Embryonic facial prominence (tissue), 1 donor: ENCODE measurements at regions not wholly inside any gene's neighbourhood (a gene's known extent, or its start where the extent isn't known, plus 50 kb on each side); places are given as distances from the start of the nearest gene placed in this dataset.
"Not testable (repeated sequence)": the region's sequence is repeated elsewhere in the genome, so short reads cannot be mapped to it uniquely, and the experiment has no call there.

Source experiments
- DNase-seq: peaks from one replicate; pipeline ENCODE4 v3.0.0-alpha.2; 2016; ENCODE audit errors: extremely low spot score

DNA sequence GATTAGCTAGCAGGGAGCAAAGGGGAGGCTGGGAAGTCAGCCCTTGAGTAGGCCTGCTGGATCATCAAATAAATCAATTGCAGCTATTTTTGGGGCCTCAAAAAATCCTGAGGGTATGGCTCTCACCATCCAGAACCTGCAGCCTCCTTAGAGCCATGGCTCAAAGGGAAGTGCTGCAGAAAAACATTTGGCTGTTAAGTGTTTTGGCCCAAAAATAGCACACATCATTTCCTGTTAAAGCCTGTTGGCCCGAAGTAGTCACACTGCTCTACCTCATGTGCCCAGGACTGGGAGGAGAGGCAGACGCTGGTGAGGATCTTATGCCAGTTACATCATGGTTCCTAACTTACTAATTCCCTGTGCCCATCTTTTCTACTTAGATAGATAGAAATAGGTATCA lies 176.8 kb upstream of the PLGLB1 start:
- DNase-seq: not testable (repeated sequence)

GRCh38 chr2:87199228-87199627 lies 177.6 kb upstream of the PLGLB1 start:
- not testable (repeated sequence) for DNase-seq

DNA sequence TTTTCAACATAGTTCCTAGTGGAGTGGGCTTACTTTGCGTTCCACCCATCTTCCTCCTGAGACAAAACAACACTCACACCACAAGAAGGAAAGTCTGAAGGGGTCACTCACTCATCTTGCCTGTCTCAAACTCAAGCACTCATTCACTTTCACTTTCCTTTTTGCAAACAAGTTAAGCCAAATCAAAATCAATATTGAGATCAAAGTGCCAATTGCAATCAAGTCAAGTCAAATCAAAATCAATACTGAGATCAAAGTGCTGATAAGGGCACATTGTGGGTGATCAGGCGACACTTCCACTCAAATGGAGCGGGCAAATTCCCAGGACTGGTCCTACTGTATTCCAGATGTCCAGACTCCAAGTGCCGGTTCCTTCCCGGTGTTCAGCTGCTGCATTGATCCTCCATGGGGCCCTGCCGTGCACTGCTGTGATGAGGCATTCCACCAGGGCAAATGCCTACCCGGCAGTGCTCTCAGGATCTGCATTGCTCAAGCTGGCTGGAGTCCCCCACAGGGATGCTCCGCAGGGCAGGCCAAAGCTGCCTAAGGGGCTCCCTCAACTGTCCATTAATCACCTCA lies 183.0 kb upstream of the PLGLB1 start:
- DNase-seq: not testable (repeated sequence)

GRCh38 chr2:87212938-87213337 lies 191.3 kb upstream of the PLGLB1 start:
- not testable (repeated sequence) for DNase-seq

DNA sequence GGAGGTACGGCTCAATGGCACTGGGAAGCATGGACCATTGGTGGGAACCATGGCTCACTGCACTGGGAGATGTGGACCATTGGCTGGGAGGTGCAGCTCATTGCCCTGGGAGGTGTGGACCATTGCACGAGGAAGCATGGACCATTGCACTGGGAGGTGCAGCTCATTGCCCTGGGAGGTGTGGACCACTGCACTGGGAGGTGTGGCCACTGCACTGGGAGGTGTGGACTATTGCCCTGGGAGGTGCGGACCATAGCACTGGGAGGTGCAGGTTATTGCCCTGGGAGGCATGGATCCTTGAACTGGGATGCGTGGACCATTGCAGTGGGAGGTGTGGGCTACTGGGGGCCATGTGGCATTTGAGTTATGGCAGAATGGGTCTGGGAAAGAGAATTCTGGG lies 195.4 kb upstream of the PLGLB1 start:
- not testable (repeated sequence) for DNase-seq

GRCh38 chr2:87217741-87218410 lies 196.2 kb upstream of the PLGLB1 start:
- not testable (repeated sequence) for DNase-seq

DNA sequence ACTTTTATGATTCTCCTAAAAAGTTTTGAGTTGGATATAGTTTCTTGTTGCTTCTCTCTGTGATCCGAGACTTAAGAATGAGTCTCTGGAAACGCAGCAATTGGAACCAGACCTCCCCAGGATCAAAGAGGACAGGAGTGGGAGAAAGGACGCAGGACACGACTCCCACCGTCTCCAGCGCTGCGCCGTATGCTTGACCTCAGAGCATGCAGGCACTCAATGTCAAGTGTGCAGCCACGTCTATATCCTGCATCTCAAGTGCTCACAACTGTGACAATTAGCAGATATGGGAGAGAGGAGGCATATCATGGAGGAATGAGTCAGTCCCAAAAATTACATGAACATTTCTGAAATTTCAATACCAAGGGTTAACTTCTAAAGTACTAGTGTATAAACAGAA lies 199.0 kb upstream of the PLGLB1 start:
- DNase-seq: not testable (repeated sequence)

GRCh38 chr2:87222131-87222530 lies 200.5 kb upstream of the PLGLB1 start:
- not testable (repeated sequence) for DNase-seq

- DNase-seq: not testable (repeated sequence)
These were observed 202.2 kb upstream of the PLGLB1 start for GRCh38 chr2:87223873-87224272.

DNA sequence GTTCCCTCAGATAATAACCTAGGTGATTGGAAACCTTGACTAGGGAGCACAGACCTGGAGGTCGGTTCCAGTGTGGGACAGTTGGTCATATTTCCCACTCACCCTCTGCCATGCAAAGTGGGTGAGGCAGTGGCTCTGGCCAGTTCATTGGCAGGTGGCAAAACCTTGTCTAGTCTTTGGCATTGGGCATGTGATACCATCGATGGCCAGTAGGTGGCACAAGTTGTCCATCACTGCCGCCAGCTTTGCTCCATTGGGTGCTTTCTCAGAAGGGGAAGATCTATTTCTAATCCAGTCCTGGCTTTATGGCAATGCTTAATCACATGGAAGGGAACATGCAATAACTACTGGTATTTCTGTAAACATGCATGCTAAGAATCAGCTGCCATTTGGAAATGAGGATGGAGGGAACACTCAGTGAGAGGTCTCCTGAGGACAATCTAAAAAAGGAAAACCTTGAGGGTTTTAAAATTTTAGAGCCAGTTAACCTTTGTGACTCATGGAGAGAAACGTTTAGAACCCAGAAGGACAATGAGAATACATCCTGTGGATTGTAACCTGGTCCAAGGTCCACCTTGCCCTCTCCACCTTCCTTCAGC lies 207.5 kb upstream of the PLGLB1 start:
- DNase-seq: not testable (repeated sequence)

GRCh38 chr2:87229964-87230363 lies 208.3 kb upstream of the PLGLB1 start:
- not testable (repeated sequence) for DNase-seq

- DNase-seq: not testable (repeated sequence)
These were observed 213.8 kb upstream of the PLGLB1 start for GRCh38 chr2:87235333-87235981.

DNA sequence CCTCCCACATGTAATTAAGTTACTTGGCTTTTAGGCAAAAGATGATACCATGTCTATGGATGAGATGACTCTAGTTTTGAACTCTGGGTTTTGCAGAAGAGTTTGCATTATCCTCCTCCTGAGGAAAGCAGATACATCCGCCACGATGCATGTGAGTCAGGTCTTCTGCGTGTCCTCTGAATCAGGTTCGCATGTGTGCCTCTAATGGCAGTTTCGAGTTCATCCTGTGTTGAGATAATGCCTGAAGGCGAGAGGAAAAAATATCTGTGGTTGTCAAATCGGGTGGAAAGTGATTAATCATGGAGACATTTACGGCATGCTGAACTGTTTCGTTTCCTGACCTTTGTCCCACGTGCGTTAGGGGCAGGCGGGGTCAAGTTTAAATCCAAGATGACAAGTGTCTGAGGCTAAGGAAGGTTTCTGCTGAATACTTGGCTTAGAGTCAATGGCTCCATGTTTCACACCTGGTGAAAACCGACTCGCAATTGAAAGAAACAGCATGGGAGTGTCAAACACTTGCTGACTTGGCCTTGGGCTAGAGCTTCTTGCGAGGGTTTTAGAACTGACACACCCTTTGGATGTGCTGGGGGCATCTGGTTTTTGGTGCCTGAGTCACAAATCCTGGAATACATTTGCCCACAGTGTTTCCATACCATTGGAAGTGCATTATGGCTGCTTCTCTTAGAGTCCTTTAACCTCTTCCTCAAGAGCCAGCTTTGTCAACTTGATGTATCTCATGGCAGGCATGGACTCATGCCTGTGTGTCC lies 216.1 kb upstream of the PLGLB1 start:
- DNase-seq: not testable (repeated sequence)

GRCh38 chr2:87239558-87240215 lies 218.0 kb upstream of the PLGLB1 start:
- DNase-seq: not testable (repeated sequence)

DNA sequence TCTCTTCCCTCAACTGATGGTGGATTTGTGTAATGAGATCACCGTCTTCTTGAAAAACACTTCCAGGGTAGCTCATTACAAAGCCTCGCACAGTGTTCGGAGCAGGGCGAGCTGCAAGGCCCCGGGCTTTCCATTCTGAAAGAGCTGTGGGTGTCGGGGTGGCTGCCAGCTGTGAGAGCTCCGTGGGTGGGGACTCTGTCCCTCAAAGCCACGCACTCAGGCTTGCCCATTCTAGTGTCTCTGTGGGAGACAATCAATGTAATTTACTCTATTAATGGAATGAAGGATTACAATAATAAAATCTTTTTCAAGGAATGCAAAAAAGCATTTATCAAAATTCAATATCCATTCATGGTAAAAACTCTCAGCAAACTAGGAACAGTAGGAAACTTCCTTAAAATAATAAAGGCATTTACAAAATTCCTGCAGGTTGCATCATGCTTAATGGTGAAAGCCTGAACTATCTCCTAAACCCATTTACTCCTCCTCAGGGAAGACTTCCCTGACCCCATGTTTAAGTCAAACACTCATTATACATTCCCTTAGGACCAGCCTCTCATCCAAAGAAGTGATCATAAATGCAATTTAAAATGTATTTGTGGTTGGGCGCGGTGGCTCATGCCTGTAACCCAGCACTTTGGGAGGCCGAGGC lies 224.5 kb upstream of the PLGLB1 start:
- not testable (repeated sequence) for DNase-seq

- DNase-seq: not testable (repeated sequence)
These were observed 230.4 kb upstream of the PLGLB1 start for GRCh38 chr2:87252046-87252445.

- DNase-seq: not testable (repeated sequence)
These were observed 232.9 kb upstream of the PLGLB1 start for GRCh38 chr2:87254562-87254961.

DNA sequence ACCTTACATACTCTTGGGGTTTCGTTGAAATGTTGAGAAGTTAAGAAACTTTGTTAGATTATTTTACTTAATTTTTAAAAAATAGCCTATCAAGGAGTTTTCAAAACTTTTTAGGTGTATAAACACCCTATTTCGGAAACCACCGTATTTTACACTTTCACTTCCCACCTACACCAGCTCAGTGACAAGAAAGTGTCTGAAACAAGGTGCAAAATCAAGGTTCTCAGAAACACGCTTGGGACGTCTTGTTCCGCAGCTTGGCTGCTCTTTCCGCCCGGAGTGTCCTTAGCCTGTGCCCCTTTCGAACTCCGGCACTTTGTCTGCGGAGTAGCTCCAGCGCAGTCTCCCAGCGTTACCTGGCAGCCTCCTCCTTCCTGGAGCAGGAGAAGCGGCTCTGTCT lies 233.8 kb upstream of the PLGLB1 start:
- not testable (repeated sequence) for DNase-seq

DNA sequence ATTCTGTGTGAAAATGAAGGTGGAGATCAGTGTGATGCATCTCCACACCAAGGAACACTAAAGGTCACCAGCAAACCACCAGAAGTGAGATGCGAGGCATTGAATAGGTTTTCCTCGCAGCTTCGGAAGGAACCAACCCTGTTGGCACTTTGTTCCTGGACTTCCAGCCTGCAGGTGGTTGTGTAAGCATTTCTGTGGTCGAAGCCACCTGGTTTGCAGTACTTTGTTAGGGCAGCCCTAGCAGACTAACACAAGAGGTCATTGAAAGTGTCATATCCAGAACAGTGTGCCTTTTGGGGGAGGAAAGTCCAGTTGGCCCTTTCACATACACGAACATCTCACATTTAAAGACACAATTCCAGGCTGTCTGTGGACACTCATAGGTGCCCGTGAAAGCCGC lies 237.2 kb upstream of the PLGLB1 start:
- DNase-seq: not testable (repeated sequence)

GRCh38 chr2:87262184-87262702 lies 240.6 kb upstream of the PLGLB1 start:
- not testable (repeated sequence) for DNase-seq
